GM12891 (cell line): ENCODE measurements at regions not wholly inside any gene's neighbourhood (a gene's known extent, or its start where the extent isn't known, plus 50 kb on each side); places are given as distances from the start of the nearest gene placed in this dataset.
A peak's percentile ranks its signal among the peaks of the same experiment; 100 is the strongest.
"Not testable (repeated sequence)": the region's sequence is repeated elsewhere in the genome, so short reads cannot be mapped to it uniquely, and the experiment has no call there.

ENCODE experiments used
- DNase-seq: peaks from one replicate; pipeline ENCODE4 v3.0.0; 2011; ENCODE audit warnings: low spot score; ENCODE audit not compliant: insufficient read length
- FAIRE-seq: peaks from 2 replicates; lab custom pipeline; 2011; peaks lifted over from hg19 to GRCh38; lab: Jason Lieb, UNC
- PAX5 ChIP-seq: IDR thresholded peaks from 2 replicates; pipeline ENCODE4 v1.6.1; 2011; ENCODE audit warnings: low read length, moderate library complexity, mild to moderate bottlenecking; ENCODE audit not compliant: insufficient read depth, severe bottlenecking
- POLR2A ChIP-seq: IDR thresholded peaks from 2 replicates; pipeline ENCODE4 v1.6.1; 2011; ENCODE audit warnings: low read depth, low read length, control low read depth
- POLR2AphosphoS5 ChIP-seq: IDR thresholded peaks from 2 replicates; pipeline ENCODE4 v1.6.1; 2011; ENCODE audit warnings: low read depth, low read length, control low read depth
- POU2F2 ChIP-seq: IDR thresholded peaks from 2 replicates; pipeline ENCODE4 v1.6.1; 2011; ENCODE audit warnings: low read depth, mild to moderate bottlenecking, control low read depth, low read length, moderate library complexity
- SPI1 ChIP-seq: IDR thresholded peaks from 2 replicates; pipeline ENCODE4 v1.6.1; 2011; ENCODE audit warnings: low read depth, low read length, control low read depth
- TAF1 ChIP-seq: IDR thresholded peaks from 2 replicates; pipeline ENCODE4 v1.6.1; 2011; ENCODE audit warnings: low read depth, low read length, control low read depth

DNA sequence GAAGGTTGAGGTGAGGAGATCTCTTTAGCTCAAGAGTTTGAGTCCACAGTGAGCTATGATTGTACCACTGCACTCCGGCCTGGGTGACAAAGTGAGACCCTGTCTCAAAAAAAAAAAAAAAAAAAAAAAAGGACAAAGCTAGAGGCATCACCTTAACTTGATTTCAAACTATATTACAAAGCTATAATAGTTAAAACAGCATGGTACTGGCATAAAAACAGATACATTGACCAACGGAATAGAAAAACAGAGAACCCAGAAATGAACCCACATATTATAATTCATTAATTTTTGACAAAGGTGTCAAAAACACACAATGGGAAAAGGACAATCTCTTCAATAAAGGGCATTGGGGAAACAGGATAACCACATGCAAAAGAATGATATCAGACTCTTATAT is 50.8 kb upstream of the MBOAT1 start:
- DNase-seq: no peak
- FAIRE-seq: no peak
- no peak for TF ChIP-seq POU2F2
- TF ChIP-seq TAF1: no peak
- no peak for TF ChIP-seq POLR2A
- no peak for TF ChIP-seq SPI1

DNA sequence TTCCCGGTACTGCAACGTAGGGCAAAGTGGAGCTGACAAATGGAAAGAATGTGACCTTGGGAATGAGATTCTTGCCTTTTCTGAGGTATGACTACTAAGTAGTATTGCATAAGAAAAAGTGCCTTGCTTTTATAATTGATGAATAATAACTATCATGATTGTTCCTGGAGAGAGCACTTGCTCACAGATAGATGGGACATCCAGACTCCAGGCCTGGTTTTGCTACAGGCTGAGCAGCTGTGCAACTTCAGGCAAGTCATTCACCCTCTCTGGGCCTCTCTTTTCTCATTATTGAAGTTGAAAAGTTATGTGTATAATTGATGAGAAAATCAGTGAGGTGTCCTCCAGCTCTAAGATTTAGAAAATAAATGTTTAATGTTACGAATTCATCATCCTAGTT is 53.6 kb upstream of the MBOAT1 start:
- FAIRE-seq (peak; percentile 48), DNase-seq (no peak)
- TF ChIP-seq POLR2AphosphoS5 (no peak), TAF1 (no peak), PAX5 (no peak), POU2F2 (no peak), SPI1 (no peak), POLR2A (no peak)

DNA sequence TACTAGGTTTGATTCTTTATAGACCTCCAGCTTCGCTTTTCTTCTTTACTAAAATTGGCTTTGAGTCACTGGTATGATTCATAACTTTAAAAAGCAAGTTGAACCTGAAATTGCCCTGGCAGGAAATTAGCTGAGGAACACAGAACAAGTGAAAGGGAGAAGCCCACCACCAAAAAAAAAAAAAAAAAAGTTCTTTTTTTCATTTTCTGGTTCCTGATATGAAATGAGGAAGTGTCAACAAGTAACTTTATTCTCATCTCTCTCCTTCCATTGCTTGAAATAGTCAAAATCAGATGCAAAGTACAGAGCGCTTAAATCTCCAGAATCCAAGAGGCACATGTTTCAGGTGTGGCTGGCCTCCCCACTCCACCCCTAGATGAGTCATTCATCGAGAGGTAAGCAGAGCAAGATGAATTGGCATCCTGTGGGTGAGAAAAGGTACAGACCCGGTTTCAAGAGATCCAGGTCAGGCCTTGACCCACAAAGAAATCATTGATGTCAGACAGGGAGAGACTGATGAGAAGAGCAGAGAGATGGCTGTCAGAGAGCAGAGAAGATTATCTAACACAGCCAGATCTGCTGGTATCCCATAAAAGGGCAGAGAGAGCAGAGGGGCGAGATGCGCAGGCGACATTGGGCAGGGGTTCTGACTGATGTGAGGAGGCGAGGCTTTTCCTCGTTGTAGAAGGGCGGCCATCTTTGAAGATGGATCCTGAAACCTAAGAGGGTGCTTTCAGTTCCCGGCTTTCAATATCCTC is 54.8 kb upstream of the MBOAT1 start:
- DNase-seq (peak; percentile 17), FAIRE-seq (peak; percentile 13)
- TF ChIP-seq POU2F2 (no peak), SPI1 (peak; percentile 77)

DNA sequence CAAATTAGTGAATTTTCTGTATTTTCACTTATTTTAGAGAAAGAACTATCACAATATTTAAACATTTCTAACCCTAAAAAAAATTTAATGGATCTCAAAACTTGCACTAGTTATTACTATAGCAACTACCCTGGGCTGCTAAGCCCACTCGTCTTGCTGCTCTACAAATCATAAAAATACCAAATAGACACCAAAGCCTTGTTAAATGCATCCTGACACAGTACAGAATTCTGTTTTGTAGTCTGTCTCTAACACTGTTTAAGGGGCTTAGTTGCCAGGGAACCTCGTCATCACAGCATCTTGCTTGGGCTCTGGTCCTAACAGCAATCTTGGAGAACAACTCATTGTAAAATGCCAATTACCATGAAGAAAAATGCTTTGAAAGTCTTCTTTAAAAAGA is 56.9 kb upstream of the MBOAT1 start:
- DNase-seq (no peak), FAIRE-seq (no peak)
- TF ChIP-seq POU2F2 (no peak), POLR2A (no peak), SPI1 (no peak), POLR2AphosphoS5 (no peak), TAF1 (no peak), PAX5 (no peak)

DNA sequence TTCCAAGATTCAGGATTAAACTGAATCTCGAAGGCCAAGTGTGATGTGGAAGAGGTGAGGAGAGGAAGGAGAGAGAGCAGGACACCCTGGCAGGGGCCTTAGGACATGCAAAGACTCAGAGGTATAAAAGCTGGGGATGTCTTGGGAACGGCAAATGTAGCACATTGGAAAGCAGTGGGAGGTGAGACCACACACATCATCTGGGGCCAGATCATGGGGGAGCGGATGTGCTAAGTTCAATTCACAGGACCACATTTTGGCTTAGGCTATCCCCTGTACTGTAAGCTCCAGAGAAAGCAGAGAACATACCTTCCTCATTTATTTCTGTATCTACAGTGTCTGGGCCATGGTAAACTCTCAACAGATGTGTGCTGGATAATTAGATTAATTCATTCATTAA is 59.5 kb upstream of the MBOAT1 start:
- TF ChIP-seq POLR2A (no peak), SPI1 (no peak), POU2F2 (no peak), PAX5 (no peak), POLR2AphosphoS5 (no peak), TAF1 (no peak)
- FAIRE-seq: no peak
- DNase-seq: no peak

DNA sequence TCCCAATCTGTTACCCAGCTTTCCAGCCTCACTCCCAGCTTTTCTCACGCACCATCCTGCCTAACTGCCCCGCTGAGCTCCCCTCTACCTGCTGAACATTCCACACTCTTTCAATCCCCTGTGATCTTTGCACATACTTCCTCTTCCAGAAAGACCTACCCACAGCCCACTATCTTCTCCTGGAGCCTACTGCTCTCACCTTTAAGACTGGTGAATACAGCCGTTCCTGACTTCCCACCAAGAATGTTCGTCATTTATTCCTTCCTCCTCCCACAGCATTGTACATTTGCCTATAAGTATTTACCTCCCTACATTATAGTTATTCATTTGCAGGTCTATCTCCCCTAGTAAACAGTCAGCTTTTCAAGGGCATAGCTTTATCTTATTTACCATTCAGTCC is 61.9 kb upstream of the MBOAT1 start:
- TF ChIP-seq POU2F2 (no peak), TAF1 (no peak), PAX5 (no peak), POLR2AphosphoS5 (no peak), SPI1 (no peak), POLR2A (no peak)
- no peak for DNase-seq
- FAIRE-seq: no peak

DNA sequence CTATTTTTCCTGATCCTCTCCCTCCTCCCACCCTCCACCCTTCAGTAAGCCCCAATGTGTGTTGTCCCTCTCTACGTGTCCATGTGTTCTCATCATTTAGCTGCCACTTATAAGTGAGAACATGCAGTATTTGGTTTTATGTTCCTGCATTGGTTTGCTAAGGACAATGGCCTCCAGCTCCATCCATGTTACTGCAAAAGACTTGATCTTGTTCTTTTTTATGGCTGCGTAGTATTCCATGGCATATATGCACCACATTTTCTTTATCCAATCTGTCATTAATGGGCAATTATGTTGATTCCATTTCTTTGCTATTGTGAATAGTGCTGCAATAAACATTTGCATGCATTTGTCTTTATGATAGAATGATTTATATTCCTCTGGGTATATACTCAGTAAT is 63.6 kb upstream of the MBOAT1 start:
- FAIRE-seq, DNase-seq: not testable (repeated sequence)

DNA sequence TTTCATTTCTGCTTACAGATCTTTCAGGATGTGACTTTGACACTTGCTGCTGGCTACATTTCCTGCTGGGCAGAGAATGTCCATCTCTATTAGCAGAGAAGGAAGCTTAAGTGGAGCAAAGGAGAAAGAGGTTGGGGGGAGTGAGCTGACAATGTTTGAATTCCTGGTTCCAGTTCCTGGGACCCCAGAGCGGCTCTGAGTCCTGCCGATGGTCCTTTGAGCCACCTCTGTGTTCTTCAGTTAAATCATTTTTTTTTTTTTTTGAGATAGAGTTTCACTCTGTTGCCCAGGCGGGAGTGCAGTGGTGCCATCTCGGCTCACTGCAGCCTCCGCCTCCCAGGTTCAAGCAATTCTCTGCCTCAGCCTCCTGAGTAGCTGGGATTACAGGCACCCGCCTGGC is 65.5 kb upstream of the MBOAT1 start:
- FAIRE-seq, DNase-seq: not testable (repeated sequence)

DNA sequence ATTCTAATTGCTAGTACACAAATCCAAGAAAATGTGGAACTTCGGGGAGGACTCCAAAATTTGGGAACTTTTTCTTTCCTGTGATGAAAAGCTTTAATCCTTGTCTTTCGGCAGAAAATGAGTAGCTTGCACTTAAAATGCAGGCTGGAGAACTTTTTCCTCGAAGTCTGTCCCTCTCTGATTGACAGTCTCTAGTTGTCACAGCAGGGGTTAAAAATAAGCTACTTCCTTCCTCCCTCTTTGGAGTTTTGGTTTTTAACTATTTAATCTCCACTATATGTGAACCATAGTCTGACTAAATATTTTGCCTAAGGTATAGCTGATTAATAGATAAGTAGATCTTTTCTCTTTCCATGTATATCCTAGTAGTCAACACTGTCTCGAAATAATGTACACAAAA is 66.8 kb upstream of the MBOAT1 start:
- no peak for DNase-seq
- no peak for FAIRE-seq
- TF ChIP-seq POU2F2 (no peak), TAF1 (no peak), POLR2AphosphoS5 (no peak), PAX5 (no peak), SPI1 (no peak), POLR2A (no peak)

DNA sequence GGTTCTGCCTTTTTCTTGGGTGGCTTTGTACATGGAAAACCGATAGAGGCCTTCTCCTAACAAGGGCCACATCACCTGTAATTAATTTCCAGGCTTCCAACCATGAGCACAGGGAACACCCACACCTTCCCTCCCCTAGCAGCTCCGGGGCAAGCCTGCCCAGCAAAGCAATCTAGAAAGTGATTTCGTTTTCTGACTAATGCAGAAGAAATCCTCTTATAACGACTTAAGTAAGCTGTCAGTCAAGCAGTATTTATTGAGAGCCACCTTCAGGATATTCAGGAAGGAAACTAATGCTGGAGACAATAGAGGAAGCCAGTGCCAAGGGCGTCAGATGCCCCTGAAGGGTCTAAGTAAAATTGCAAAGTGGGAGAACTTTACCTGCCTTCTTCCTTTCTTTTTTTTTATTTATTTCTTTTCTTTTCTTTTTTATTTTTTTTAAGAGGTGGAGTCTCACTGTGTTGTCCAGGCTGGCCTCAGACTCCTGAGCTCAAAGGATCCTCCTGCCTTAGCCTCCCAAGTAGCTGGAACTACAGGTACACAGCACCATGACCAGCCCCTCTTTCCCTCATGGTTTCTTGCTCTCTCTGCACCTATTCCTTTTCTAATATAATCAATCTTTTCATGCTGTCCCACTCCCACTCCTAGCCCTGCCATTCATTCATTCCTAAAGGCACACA is 67.5 kb upstream of the MBOAT1 start:
- DNase-seq (no peak), FAIRE-seq (no peak)
- no peak for TF ChIP-seq POU2F2
- no peak for TF ChIP-seq POLR2AphosphoS5
- no peak for TF ChIP-seq POLR2A
- no peak for TF ChIP-seq PAX5
- no peak for TF ChIP-seq SPI1
- TF ChIP-seq TAF1: no peak

DNA sequence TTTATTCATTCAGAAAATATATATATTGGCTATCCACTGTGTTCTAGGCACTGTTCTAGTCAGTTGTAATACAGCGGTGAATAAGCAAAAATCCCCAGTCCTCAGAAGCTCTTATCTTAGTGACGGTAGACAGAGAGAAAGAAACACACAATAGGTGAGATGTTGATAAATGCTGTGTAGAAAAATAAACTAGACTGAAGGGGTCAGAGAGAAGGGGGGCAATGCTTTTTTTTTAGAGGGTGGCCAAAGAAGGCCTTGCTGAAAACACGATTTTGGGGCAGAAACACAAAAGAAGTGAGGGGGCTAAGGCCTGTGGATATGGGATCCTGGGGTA is 68.0 kb upstream of the MBOAT1 start:
- TF ChIP-seq POLR2AphosphoS5: no peak
- TF ChIP-seq POLR2A: no peak
- no peak for TF ChIP-seq SPI1
- no peak for TF ChIP-seq PAX5
- no peak for TF ChIP-seq TAF1
- TF ChIP-seq POU2F2: no peak
- FAIRE-seq (no peak), DNase-seq (no peak)
